HCT116 (cell line): ENCODE measurements at regions not wholly inside any gene's neighbourhood (a gene's known extent, or its start where the extent isn't known, plus 50 kb on each side); places are given as distances from the start of the nearest gene placed in this dataset.

ENCODE experiments used
- ATAC-seq: fragments of 200-7000 bp; cut with Tn5 transposase; 2 replicates; pipeline ENCODE4 v1.9.1; 2020; ENCODE audit warnings: mild to moderate bottlenecking, moderate library complexity
- BruUV-seq: library from RNA; stranded (reverse); fragments of 400-500 nt; replicated peaks from 2 replicates; lab custom pipeline; 2021; lab: Mats Ljungman, UMichigan
- CTCF ChIA-PET: fragments of 300-600 bp; sonication (Branson Sonifier 250); formaldehyde crosslinking; loops from one replicate; lab custom pipeline; 2021; ENCODE audit warnings: antibody characterized with exemption; lab: Charles Lee
- POLR2A ChIA-PET: fragments of 300-600, 350-600 bp; sonication (Branson Sonifier 250); formaldehyde crosslinking; loops from one replicate; lab custom pipeline; 2021; ENCODE audit warnings: antibody characterized with exemption; lab: Charles Lee
- RAD21 ChIA-PET, 2 experiments: fragments of 300-600 bp; sonication (Branson Sonifier 250); formaldehyde crosslinking; loops; one replicate each; lab custom pipeline; 2023; ENCODE audit warnings: low total read pairs in 2 of 2; ENCODE audit not compliant: uncharacterized antibody in 2 of 2, unreplicated experiment in 2 of 2, low non-redundant PET in 1 of 2; lab: Charles Lee
- DNase-seq: peaks from one replicate; pipeline ENCODE4 v3.0.0-alpha.2; 2010; ENCODE audit warnings: low read depth, low spot score
- H2AFZ ChIP-seq: fragments of 200-600 bp; shearing (Covaris generic), sonication (generic); 2 replicates; pipeline ENCODE4 v1.6.1; 2017; ENCODE audit warnings: low read depth, mixed run types, mixed read lengths, antibody characterized with exemption, low read length; ENCODE audit not compliant: poor library complexity, severe bottlenecking
- H3K27ac ChIP-seq: 2 replicates; pipeline ENCODE4 v1.5.1; 2012; ENCODE audit warnings: low read depth, low read length
- H3K27me3 ChIP-seq: fragments of 200-600 bp; sonication (generic); 2 replicates; pipeline ENCODE4 v1.6.1; 2016; ENCODE audit warnings: mixed run types, low read length, mixed read lengths; ENCODE audit not compliant: insufficient read depth
- H3K36me3 ChIP-seq, 2 experiments: fragments of 200-500 bp in 1 of 2; fragments of 200-600 bp in 1 of 2; sonication (Bioruptor generic) in 1 of 2; sonication (generic) in 1 of 2; 2 replicates each; pipeline versions ENCODE4 v1.5.1 to v1.6.1; 2014 to 2016; ENCODE audit warnings: low read length in 2 of 2, inconsistent platforms in 1 of 2, mixed read lengths in 1 of 2, mixed run types in 1 of 2; ENCODE audit not compliant: insufficient read depth in 2 of 2, control insufficient read depth in 1 of 2
- H3K4me1 ChIP-seq, 2 experiments: fragments of 200-600 bp in 1 of 2; sonication (generic) in 1 of 2; 2 replicates each; pipeline versions ENCODE4 v1.5.1 to v1.6.1; 2012 to 2017; ENCODE audit warnings: low read length in 2 of 2, inconsistent platforms in 1 of 2, mild to moderate bottlenecking in 1 of 2, mixed read lengths in 1 of 2, mixed run types in 1 of 2, moderate library complexity in 1 of 2; ENCODE audit not compliant: insufficient read depth in 2 of 2, control insufficient read depth in 1 of 2
- H3K4me2 ChIP-seq: fragments of 200-600 bp; sonication (generic); 2 replicates; pipeline ENCODE4 v1.6.1; 2017; ENCODE audit warnings: mixed run types, low read length, mixed read lengths
- H3K4me3 ChIP-seq, 2 experiments: fragments of 200-600 bp in 1 of 2; sonication (generic) in 1 of 2; replicated peaks in 1 of 2; 2 replicates each; pipeline ENCODE4 v1.5.1; 2011 to 2016; ENCODE audit warnings: low read length in 2 of 2, control low read depth in 1 of 2, low read depth in 1 of 2, mild to moderate bottlenecking in 1 of 2, mixed read lengths in 1 of 2, mixed run types in 1 of 2
- H3K79me2 ChIP-seq: fragments of 200-600 bp; sonication (generic); 2 replicates; pipeline ENCODE4 v1.6.1; 2017; ENCODE audit warnings: mild to moderate bottlenecking, mixed run types, low read length, moderate library complexity, mixed read lengths; ENCODE audit not compliant: insufficient read depth
- H3K9ac ChIP-seq: fragments of 200-600 bp; sonication (generic); 2 replicates; pipeline ENCODE4 v1.6.1; 2016; ENCODE audit warnings: low read length, mixed read lengths
- H3K9me2 ChIP-seq: fragments of 200-600 bp; sonication (generic), shearing (Covaris generic); 2 replicates; pipeline ENCODE4 v1.6.1; 2017; ENCODE audit warnings: mixed run types, mild to moderate bottlenecking, moderate library complexity; ENCODE audit not compliant: insufficient read depth
- H3K9me3 ChIP-seq, 2 experiments: fragments of 200-500 bp in 1 of 2; fragments of 200-600 bp in 1 of 2; sonication (Bioruptor generic) in 1 of 2; sonication (generic) in 1 of 2; 2 replicates each; pipeline ENCODE4 v1.6.1; 2014 to 2017; ENCODE audit warnings: low read length in 2 of 2, mixed read lengths in 2 of 2, inconsistent platforms in 1 of 2, low read depth in 1 of 2, mild to moderate bottlenecking in 1 of 2, mixed run types in 1 of 2, moderate library complexity in 1 of 2; ENCODE audit not compliant: control insufficient read depth in 1 of 2, insufficient read depth in 1 of 2
- H4K20me1 ChIP-seq: fragments of 200-600 bp; sonication (generic), shearing (Covaris generic); 2 replicates; pipeline ENCODE4 v1.6.1; 2017; ENCODE audit warnings: mixed run types, mild to moderate bottlenecking, moderate library complexity; ENCODE audit not compliant: insufficient read depth
- EZH2phosphoT487 ChIP-seq: fragments of 200-600 bp; IDR thresholded peaks from 2 replicates; pipeline ENCODE4 v1.6.1; 2018; ENCODE audit warnings: antibody characterized with exemption, borderline replicate concordance
- POLR2AphosphoS5 ChIP-seq: IDR thresholded peaks from 2 replicates; pipeline ENCODE4 v1.6.1; 2011; ENCODE audit warnings: mild to moderate bottlenecking, low read depth, low read length, moderate library complexity
- SRF ChIP-seq: IDR thresholded peaks from 2 replicates; pipeline ENCODE4 v1.6.1; 2012; ENCODE audit warnings: low read depth
- TCF7L2 ChIP-seq: IDR thresholded peaks from 2 replicates; pipeline ENCODE4 v1.7.0; 2011; ENCODE audit warnings: borderline replicate concordance, inconsistent platforms; ENCODE audit not compliant: insufficient read depth, insufficient read length; ENCODE audit errors: extremely low read depth
- intact Hi-C: fragments of 100-400 bp; cut with micrococcal nuclease; formaldehyde crosslinking; loops from 2 replicates; pipeline ENCODE4 v1.10.0; 2022
- TF ChIP-seq, protein P1 (sequence below): IDR thresholded peaks from 2 replicates; pipeline ENCODE4 v1.6.1; 2011; ENCODE audit warnings: mild to moderate bottlenecking, low read length, moderate library complexity; ENCODE audit not compliant: insufficient replicate concordance; ENCODE audit errors: extremely low read depth

DNA sequence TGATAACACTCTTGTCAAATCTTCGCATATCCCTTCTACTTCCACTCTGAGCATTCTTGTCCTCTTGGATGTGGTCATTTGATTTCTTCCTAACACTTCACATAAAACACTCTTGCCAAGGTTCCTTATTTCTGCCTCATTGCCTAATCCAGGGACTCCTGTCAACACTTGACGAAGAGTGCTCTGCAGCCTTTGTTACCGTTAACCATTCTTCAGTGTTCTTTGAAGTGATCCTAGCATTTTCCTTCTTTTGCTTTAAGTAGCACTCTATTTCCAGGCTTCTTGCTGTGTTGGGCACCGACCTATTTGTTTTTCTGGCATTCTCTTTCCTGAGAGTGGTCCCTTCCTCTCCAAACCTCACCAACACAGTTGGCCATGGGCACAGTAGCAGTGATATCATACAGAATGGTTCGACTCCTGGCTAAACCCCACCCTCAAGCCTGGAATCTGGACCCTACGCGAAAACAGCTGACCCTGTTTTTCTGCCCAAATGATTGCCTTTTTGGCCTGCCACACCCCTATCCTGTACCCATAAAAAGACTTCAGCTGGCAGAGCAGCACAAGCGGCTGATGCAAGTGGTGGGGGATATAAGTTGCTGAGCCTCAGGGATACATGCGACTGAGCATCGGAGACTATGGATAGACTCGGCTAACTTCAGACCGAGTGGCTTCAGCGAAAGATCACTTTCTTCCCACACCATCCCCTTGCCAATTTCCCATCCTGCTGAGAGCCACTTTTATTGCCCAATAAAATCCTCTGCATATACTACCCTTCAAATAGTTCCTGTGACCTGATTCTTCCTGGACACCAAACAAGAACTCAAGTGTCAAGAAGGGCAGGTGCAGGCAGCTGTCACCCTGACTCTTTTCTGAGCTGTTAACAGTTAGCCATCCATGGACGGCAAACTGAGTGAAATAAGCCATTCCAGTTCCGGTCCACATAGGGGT, 820.6 kb downstream of the CCSER2 start (continued):
- no peak for TF ChIP-seq TCF7L2

DNA sequence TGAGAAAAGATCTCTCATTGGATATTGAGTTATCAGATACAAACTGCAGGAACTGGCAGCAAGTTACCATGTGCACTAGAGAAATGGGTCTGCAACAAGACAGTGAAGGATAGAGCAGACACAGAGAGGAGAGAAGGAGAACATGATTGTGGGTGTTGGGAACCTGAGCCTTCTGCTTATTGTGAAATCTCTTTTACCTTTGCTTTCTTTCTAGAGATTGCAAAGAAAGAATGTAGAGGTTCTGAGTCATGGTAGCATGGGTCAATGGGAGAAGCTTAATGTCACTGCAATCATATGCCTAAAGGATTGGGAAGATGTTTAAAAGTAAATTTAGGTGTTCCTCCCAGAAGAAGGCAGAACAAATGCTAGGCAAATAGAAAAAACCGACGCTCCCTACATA, 821.4 kb downstream of the CCSER2 start:
- Histone ChIP-seq H3K27me3 (peaks cover 24% of the 10 kb centered on the region), H3K4me1 (no peaks in the 10 kb centered on the region), H3K4me2 (no peak overlapping the region), H3K4me3 (no peak overlapping the region), H2AFZ (no peak overlapping the region), H3K36me3 (no peaks in the 10 kb centered on the region), H3K9me3 (no peaks in the 10 kb centered on the region), H3K9ac (no peak overlapping the region), H3K9me2 (no peaks in the 10 kb centered on the region), H4K20me1 (no peaks in the 10 kb centered on the region), H3K79me2 (no peaks in the 10 kb centered on the region), H3K27ac (no peak overlapping the region)
- ATAC-seq, result no peak
- POLR2A ChIA-PET, result no interaction called here
- intact Hi-C loops, result no loop called here
- RAD21 ChIA-PET, result no interaction called here
- CTCF ChIA-PET, result no interaction called here
- no TSS peak for BruUV-seq
- TF ChIP-seq, protein P1, sequence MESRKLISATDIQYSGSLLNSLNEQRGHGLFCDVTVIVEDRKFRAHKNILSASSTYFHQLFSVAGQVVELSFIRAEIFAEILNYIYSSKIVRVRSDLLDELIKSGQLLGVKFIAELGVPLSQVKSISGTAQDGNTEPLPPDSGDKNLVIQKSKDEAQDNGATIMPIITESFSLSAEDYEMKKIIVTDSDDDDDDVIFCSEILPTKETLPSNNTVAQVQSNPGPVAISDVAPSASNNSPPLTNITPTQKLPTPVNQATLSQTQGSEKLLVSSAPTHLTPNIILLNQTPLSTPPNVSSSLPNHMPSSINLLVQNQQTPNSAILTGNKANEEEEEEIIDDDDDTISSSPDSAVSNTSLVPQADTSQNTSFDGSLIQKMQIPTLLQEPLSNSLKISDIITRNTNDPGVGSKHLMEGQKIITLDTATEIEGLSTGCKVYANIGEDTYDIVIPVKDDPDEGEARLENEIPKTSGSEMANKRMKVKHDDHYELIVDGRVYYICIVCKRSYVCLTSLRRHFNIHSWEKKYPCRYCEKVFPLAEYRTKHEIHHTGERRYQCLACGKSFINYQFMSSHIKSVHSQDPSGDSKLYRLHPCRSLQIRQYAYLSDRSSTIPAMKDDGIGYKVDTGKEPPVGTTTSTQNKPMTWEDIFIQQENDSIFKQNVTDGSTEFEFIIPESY, result no peak
- TF ChIP-seq SRF (no peak), POLR2AphosphoS5 (no peak), EZH2phosphoT487 (no peak)
- no peak for DNase-seq
